ENCODE measurements at regions not wholly inside any gene's neighbourhood (a gene's known extent, or its start where the extent isn't known, plus 50 kb on each side); places are given as distances from the start of the nearest gene placed in this dataset.

DNA sequence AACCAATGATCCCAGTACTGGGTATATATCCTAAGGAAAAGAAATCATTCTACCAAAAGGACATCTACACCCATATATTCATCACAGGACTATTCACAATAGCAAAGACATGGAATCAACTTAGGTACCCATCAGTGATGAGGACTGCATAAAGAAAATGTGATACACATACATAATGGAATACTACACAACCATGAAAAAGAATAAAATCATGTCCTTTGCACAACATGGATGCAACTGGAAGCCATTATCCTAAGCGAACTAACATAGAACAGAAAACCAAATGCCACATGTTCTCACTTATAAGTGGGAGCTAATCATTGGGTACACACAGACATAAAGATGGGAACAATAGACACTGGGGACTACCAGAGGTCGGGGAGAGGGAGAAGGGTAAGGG is 86.0 kb upstream of the LGR5 start:
- H3K9me3 ChIP-seq: peaks cover 0 to 3% (median 0%) of the 10 kb centered on the region in 3 donors
- DNase-seq: no peak

GRCh38 chr12:71349950-71350349 is 89.6 kb upstream of the LGR5 start:
- no peak for DNase-seq
- Histone ChIP-seq H3K36me3 (no peaks in the 10 kb centered on the region), H3K9me3 (no peaks in the 10 kb centered on the region), H3K4me3 (no peak overlapping the region), H3K27ac (no peak overlapping the region), H3K27me3 (no peaks in the 10 kb centered on the region), H3K4me1 (no peaks in the 10 kb centered on the region)
- intact Hi-C loops (cut with DNase I; ENCODE audit: low total_unique reads): no loop called here
- TF ChIP-seq, protein P1, sequence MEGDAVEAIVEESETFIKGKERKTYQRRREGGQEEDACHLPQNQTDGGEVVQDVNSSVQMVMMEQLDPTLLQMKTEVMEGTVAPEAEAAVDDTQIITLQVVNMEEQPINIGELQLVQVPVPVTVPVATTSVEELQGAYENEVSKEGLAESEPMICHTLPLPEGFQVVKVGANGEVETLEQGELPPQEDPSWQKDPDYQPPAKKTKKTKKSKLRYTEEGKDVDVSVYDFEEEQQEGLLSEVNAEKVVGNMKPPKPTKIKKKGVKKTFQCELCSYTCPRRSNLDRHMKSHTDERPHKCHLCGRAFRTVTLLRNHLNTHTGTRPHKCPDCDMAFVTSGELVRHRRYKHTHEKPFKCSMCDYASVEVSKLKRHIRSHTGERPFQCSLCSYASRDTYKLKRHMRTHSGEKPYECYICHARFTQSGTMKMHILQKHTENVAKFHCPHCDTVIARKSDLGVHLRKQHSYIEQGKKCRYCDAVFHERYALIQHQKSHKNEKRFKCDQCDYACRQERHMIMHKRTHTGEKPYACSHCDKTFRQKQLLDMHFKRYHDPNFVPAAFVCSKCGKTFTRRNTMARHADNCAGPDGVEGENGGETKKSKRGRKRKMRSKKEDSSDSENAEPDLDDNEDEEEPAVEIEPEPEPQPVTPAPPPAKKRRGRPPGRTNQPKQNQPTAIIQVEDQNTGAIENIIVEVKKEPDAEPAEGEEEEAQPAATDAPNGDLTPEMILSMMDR (IDR thresholded peaks at IDR 0.05): no peak

More for the DNA sequence above, 86.0 kb upstream of the LGR5 start:
- TF ChIP-seq, protein P1 (IDR thresholded peaks at IDR 0.05): no peak
- Histone ChIP-seq H3K27me3 (no peaks in the 10 kb centered on the region), H3K4me3 (no peak overlapping the region), H3K36me3 (no peaks in the 10 kb centered on the region), H3K4me1 (no peaks in the 10 kb centered on the region), H3K27ac (no peak overlapping the region)
- intact Hi-C loops (cut with DNase I; ENCODE audit: low total_unique reads): no loop called here

- Histone ChIP-seq H3K9me3 (peaks cover 0 to 5% (median 0%) of the 10 kb centered on the region in 3 donors), H3K36me3 (no peaks in the 10 kb centered on the region), H3K4me1 (no peaks in the 10 kb centered on the region), H3K4me3 (no peak overlapping the region), H3K27me3 (no peaks in the 10 kb centered on the region), H3K27ac (no peak overlapping the region)
- no peak for DNase-seq
- intact Hi-C loops (cut with DNase I; ENCODE audit: low total_unique reads): no loop called here
- TF ChIP-seq, protein P1 (IDR thresholded peaks at IDR 0.05): no peak
These were observed 100.7 kb upstream of the LGR5 start for GRCh38 chr12:71338933-71339332.

- H3K9me3 ChIP-seq: peaks cover 0 to 5% (median 0%) of the 10 kb centered on the region in 3 donors
- no peaks in the 10 kb centered on the region for H3K27me3 ChIP-seq
- TF ChIP-seq, protein P1 (IDR thresholded peaks at IDR 0.05): no peak
- no peak overlapping the region for H3K4me3 ChIP-seq
- H3K36me3 ChIP-seq: no peaks in the 10 kb centered on the region
- intact Hi-C loops (cut with DNase I; ENCODE audit: low total_unique reads): no loop called here
- H3K27ac ChIP-seq: no peak overlapping the region
- H3K4me1 ChIP-seq: no peaks in the 10 kb centered on the region
- no peak for DNase-seq
These were observed 103.7 kb upstream of the LGR5 start for GRCh38 chr12:71335963-71336257.

DNA sequence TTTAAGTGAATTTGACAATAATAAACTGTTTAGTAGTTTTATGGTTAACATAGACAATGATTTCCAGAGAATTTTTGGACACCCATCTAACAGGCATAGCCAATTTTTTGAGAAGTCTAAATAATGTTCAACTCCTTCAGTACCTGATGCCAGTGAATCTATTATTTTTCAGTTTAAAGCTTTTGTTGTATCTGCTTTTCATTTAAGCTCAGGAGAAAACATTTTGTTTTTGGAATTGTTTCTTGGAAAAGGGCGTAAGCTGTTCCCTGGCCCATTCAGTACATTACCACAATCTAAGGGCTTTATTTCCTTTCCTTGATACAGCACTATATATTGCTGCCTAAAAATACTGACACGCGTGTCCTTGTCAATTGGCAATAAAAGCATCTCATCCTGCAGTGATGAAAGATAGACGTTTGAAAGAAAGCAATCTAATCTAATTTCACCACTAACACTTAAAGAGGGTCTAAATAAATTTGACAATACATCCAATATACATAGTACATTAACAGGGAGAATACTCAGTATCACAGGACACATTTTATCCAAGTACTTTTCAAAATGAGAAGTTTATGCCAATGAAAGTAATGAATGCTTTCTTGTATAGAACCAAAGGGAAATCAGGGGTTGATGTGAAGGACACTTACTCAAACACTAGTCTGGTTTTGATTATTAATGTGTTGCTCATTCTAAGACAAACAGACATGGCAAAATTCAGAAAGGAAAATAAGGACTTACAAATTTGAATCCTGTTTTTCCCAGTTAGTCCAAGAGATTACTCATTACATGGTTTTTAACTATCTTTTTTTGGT is 104.2 kb upstream of the LGR5 start:
- TF ChIP-seq, protein P1 (IDR thresholded peaks at IDR 0.05): no peak
- H3K4me3 ChIP-seq: no peak overlapping the region
- no peak overlapping the region for H3K27ac ChIP-seq
- no peaks in the 10 kb centered on the region for H3K4me1 ChIP-seq
- intact Hi-C loops (cut with DNase I; ENCODE audit: low total_unique reads): no loop called here
- H3K27me3 ChIP-seq: no peaks in the 10 kb centered on the region
- no peak for DNase-seq
- H3K9me3 ChIP-seq: peaks cover 0 to 5% (median 0%) of the 10 kb centered on the region in 3 donors
- H3K36me3 ChIP-seq: no peaks in the 10 kb centered on the region

All from tibial artery (tissue), 4 donors.